WTC11 (cell line): ENCODE measurements at regions not wholly inside any gene's neighbourhood (a gene's known extent, or its start where the extent isn't known, plus 50 kb on each side); places are given as distances from the start of the nearest gene placed in this dataset.

ENCODE experiments used
- ATAC-seq: fragments of 200-7000 bp; cut with Tn5 transposase; 2 replicates; pipeline ENCODE4 v1.10.0; 2021; ENCODE audit warnings: mild to moderate bottlenecking, moderate library complexity
- CTCF ChIA-PET: fragments of 300-600 bp; sonication (Branson Sonifier 250); formaldehyde crosslinking; loops from one replicate; lab custom pipeline; 2021; ENCODE audit warnings: antibody characterized with exemption; lab: Charles Lee
- POLR2A ChIA-PET: fragments of 350-600 bp; sonication (Branson Sonifier 250); formaldehyde crosslinking; loops from one replicate; lab custom pipeline; 2021; ENCODE audit warnings: antibody characterized with exemption; lab: Charles Lee
- DNase-seq: peaks from one replicate; pipeline ENCODE4 v3.0.0; 2021; ENCODE audit warnings: low spot score
- H3K27ac Mint-ChIP-seq: 2 replicates; pipeline ENCODE4 v1.8.0; 2021; ENCODE audit warnings: mixed read lengths
- H3K27me3 Mint-ChIP-seq: 2 replicates; pipeline ENCODE4 v1.8.0; 2021; ENCODE audit warnings: low read depth, mild to moderate bottlenecking, moderate library complexity, mixed read lengths
- H3K36me3 Mint-ChIP-seq: 2 replicates; pipeline ENCODE4 v1.8.0; 2021; ENCODE audit warnings: mixed read lengths
- H3K4me1 Mint-ChIP-seq: 2 replicates; pipeline ENCODE4 v1.8.0; 2022; ENCODE audit warnings: mixed read lengths
- H3K4me3 Mint-ChIP-seq: 2 replicates; pipeline ENCODE4 v1.8.0; 2021; ENCODE audit warnings: mild to moderate bottlenecking, moderate library complexity, mixed read lengths
- H3K9me3 Mint-ChIP-seq: 2 replicates; pipeline ENCODE4 v1.8.0; 2021; ENCODE audit warnings: mixed read lengths
- ATF1 ChIP-seq: sonication (generic); formaldehyde crosslinking; IDR thresholded peaks from 2 replicates; pipeline ENCODE4 v1.8.1; 2023; ENCODE audit warnings: mild to moderate bottlenecking, moderate library complexity, missing genetic modification reagents
- CREB1 ChIP-seq: sonication (generic); formaldehyde crosslinking; IDR thresholded peaks from 2 replicates; pipeline ENCODE4 v1.8.0; 2023; ENCODE audit warnings: mild to moderate bottlenecking, missing genetic modification reagents
- E2F5 ChIP-seq: sonication (generic); formaldehyde crosslinking; IDR thresholded peaks from 2 replicates; pipeline ENCODE4 v1.8.1; 2022; ENCODE audit warnings: mild to moderate bottlenecking, moderate library complexity, missing genetic modification reagents
- EMX1 ChIP-seq: fragments of 250-450 bp; sonication (Bioruptor Pico); IDR thresholded peaks from 2 replicates; pipeline ENCODE4 v1.8.0; 2021; ENCODE audit warnings: mild to moderate bottlenecking
- GTF2I ChIP-seq: fragments of 250-450 bp; sonication (Bioruptor Pico); conservative IDR thresholded peaks from 2 replicates; pipeline ENCODE4 v1.4.0; 2021; ENCODE audit warnings: mild to moderate bottlenecking
- KAT7 ChIP-seq: sonication (generic); formaldehyde crosslinking; IDR thresholded peaks from 2 replicates; pipeline ENCODE4 v1.8.1; 2023; ENCODE audit warnings: missing genetic modification reagents, mild to moderate bottlenecking, borderline replicate concordance
- MYBL2 ChIP-seq: sonication (generic); formaldehyde crosslinking; IDR thresholded peaks from 2 replicates; pipeline ENCODE4 v1.8.1; 2023; ENCODE audit warnings: mild to moderate bottlenecking, moderate library complexity, missing genetic modification reagents
- NFATC4 ChIP-seq: fragments of 250-450 bp; sonication (Bioruptor Pico); IDR thresholded peaks from 2 replicates; pipeline ENCODE4 v1.9.0; 2021; ENCODE audit warnings: mild to moderate bottlenecking
- OVOL2 ChIP-seq: fragments of 250-450 bp; sonication (Bioruptor Pico); IDR thresholded peaks from 2 replicates; pipeline ENCODE4 v1.9.0; 2021; ENCODE audit warnings: mild to moderate bottlenecking, borderline replicate concordance
- RORB ChIP-seq: fragments of 250-450 bp; sonication (Bioruptor Pico); IDR thresholded peaks from 2 replicates; pipeline ENCODE4 v1.9.0; 2021; ENCODE audit warnings: mild to moderate bottlenecking
- SMAD3 ChIP-seq: sonication (generic); formaldehyde crosslinking; IDR thresholded peaks from 2 replicates; pipeline ENCODE4 v1.8.0; 2022; ENCODE audit warnings: missing genetic modification reagents, mild to moderate bottlenecking, borderline replicate concordance
- TEAD4 ChIP-seq: sonication (generic); formaldehyde crosslinking; IDR thresholded peaks from 2 replicates; pipeline ENCODE4 v1.8.0; 2022; ENCODE audit warnings: mild to moderate bottlenecking, missing genetic modification reagents
- ZMAT4 ChIP-seq: fragments of 250-450 bp; sonication (Bioruptor Pico); IDR thresholded peaks from 2 replicates; pipeline ENCODE4 v1.9.0; 2021; ENCODE audit warnings: mild to moderate bottlenecking
- ZNF219 ChIP-seq: sonication (generic); formaldehyde crosslinking; IDR thresholded peaks from 2 replicates; pipeline ENCODE4 v1.8.0; 2023; ENCODE audit warnings: missing genetic modification reagents, mild to moderate bottlenecking, borderline replicate concordance
- ZNF232 ChIP-seq: sonication (generic); formaldehyde crosslinking; IDR thresholded peaks from 2 replicates; pipeline ENCODE4 v1.8.0; 2022; ENCODE audit warnings: mild to moderate bottlenecking, missing genetic modification reagents
- TF ChIP-seq, protein P1 (sequence below): sonication (generic); formaldehyde crosslinking; IDR thresholded peaks from 2 replicates; pipeline ENCODE4 v1.8.0; 2022; ENCODE audit warnings: mild to moderate bottlenecking, missing genetic modification reagents
- TF ChIP-seq, protein P2 (sequence below): sonication (generic); formaldehyde crosslinking; IDR thresholded peaks from 2 replicates; pipeline ENCODE4 v1.8.1; 2022; ENCODE audit warnings: mild to moderate bottlenecking, missing genetic modification reagents, moderate library complexity, borderline replicate concordance
- TF ChIP-seq, protein P3 (sequence below): fragments of 250-450 bp; sonication (Bioruptor Pico); IDR thresholded peaks from 2 replicates; pipeline ENCODE4 v1.8.0; 2021; ENCODE audit warnings: mild to moderate bottlenecking
- TF ChIP-seq, protein P4 (sequence below): sonication (generic); formaldehyde crosslinking; IDR thresholded peaks from 2 replicates; pipeline ENCODE4 v1.8.0; 2022; ENCODE audit warnings: mild to moderate bottlenecking, missing genetic modification reagents
- TF ChIP-seq, protein P5 (sequence below): sonication (generic); formaldehyde crosslinking; conservative IDR thresholded peaks from 2 replicates; pipeline ENCODE4 v1.8.1; 2022; ENCODE audit warnings: mild to moderate bottlenecking, missing genetic modification reagents

DNA sequence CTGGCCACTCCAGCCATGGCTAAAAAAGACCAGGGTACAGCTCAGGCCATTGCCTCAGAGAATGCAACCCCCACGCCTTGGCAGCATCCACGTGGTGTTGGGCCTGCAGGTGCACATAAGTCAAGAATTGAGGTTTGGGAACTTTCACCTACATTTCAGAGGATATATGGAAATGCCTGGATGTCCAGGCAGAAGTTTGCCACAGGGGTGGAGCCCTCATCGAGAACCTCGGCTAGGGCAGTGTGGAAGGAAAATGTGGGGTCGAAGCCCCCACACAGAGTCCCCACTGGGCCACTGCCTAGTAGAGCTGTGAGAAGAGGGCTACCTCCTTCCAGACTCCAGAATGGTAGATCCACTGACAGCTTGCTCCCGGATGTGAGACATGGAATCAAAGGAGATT lies 477.3 kb downstream of the LPIN1 start:
- H3K36me3 Mint-ChIP-seq, result peaks cover 42% of the 10 kb centered on the region
- DNase-seq (no peak), ATAC-seq (no peak)
- peaks cover 8% of the 10 kb centered on the region for H3K27me3 Mint-ChIP-seq
- H3K4me1 Mint-ChIP-seq, result peaks cover 5% of the 10 kb centered on the region
- H3K9me3 Mint-ChIP-seq, result peaks cover 62% of the 10 kb centered on the region
- TF ChIP-seq, protein P1, sequence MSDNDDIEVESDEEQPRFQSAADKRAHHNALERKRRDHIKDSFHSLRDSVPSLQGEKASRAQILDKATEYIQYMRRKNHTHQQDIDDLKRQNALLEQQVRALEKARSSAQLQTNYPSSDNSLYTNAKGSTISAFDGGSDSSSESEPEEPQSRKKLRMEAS (CRISPR knock-in tag), result no peak
- TF ChIP-seq, protein P2, sequence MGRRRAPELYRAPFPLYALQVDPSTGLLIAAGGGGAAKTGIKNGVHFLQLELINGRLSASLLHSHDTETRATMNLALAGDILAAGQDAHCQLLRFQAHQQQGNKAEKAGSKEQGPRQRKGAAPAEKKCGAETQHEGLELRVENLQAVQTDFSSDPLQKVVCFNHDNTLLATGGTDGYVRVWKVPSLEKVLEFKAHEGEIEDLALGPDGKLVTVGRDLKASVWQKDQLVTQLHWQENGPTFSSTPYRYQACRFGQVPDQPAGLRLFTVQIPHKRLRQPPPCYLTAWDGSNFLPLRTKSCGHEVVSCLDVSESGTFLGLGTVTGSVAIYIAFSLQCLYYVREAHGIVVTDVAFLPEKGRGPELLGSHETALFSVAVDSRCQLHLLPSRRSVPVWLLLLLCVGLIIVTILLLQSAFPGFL, result no peak
- TF ChIP-seq OVOL2 (CRISPR knock-in tag) (no peak), SMAD3 (CRISPR knock-in tag) (no peak), KAT7 (CRISPR knock-in tag) (no peak)
- POLR2A ChIA-PET, result no interaction called here
- CTCF ChIA-PET, result no interaction called here
- H3K4me3 Mint-ChIP-seq, result no peak overlapping the region
- H3K27ac Mint-ChIP-seq, result no peak overlapping the region

DNA sequence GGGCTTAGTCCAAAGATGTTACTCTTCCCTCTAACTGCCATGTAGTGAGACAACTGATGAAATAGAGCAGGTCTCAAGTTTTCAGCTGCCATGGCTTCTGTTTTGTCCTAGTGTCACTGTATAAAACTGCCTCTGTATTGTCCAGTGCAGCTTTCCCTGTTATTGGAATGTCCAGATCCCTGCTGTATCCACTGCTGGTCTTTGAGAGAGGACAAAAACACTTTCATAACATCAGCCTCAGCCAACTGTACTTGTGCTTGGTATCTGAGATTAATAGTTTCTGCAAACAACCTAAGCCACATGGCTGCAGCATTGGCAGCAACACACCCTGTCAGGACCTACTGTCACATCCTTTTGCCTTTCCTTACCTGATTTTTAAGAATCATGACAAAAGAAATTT lies 480.2 kb downstream of the LPIN1 start:
- no peaks in the 10 kb centered on the region for H3K4me1 Mint-ChIP-seq
- H3K9me3 Mint-ChIP-seq, result peaks cover 46% of the 10 kb centered on the region
- H3K27me3 Mint-ChIP-seq, result peaks cover 6% of the 10 kb centered on the region; the same call in 1 of the 2 replicates
- no peak overlapping the region for H3K27ac Mint-ChIP-seq
- peaks cover 41% of the 10 kb centered on the region for H3K36me3 Mint-ChIP-seq
- CTCF ChIA-PET, result no interaction called here
- DNase-seq (no peak), ATAC-seq (no peak)
- no peak overlapping the region for H3K4me3 Mint-ChIP-seq
- POLR2A ChIA-PET, result no interaction called here
- no peak for TF ChIP-seq ZNF232 (CRISPR knock-in tag)
- no peak for TF ChIP-seq NFATC4
- no peak for TF ChIP-seq E2F5 (CRISPR knock-in tag)
- TF ChIP-seq ATF1 (CRISPR knock-in tag), result no peak
- TF ChIP-seq EMX1 (CRISPR knock-in tag), result no peak
- no peak for TF ChIP-seq GTF2I (CRISPR knock-in tag)
- no peak for TF ChIP-seq CREB1 (CRISPR knock-in tag)

- POLR2A ChIA-PET, result no interaction called here
- CTCF ChIA-PET, result no interaction called here
- Mint-ChIP-seq H3K27ac (no peak overlapping the region), H3K4me3 (no peak overlapping the region), H3K36me3 (peaks cover 29% of the 10 kb centered on the region), H3K4me1 (no peaks in the 10 kb centered on the region), H3K9me3 (peaks cover 32% of the 10 kb centered on the region), H3K27me3 (peaks cover 2% of the 10 kb centered on the region; the same call in 1 of the 2 replicates)
- DNase-seq, result no peak
- no peak for ATAC-seq
- TF ChIP-seq RORB (CRISPR knock-in tag) (no peak), ZMAT4 (CRISPR knock-in tag) (no peak), SMAD3 (CRISPR knock-in tag) (no peak)
- TF ChIP-seq, protein P3, sequence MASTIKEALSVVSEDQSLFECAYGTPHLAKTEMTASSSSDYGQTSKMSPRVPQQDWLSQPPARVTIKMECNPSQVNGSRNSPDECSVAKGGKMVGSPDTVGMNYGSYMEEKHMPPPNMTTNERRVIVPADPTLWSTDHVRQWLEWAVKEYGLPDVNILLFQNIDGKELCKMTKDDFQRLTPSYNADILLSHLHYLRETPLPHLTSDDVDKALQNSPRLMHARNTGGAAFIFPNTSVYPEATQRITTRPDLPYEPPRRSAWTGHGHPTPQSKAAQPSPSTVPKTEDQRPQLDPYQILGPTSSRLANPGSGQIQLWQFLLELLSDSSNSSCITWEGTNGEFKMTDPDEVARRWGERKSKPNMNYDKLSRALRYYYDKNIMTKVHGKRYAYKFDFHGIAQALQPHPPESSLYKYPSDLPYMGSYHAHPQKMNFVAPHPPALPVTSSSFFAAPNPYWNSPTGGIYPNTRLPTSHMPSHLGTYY (CRISPR knock-in tag), result no peak
These were observed 481.6 kb downstream of the LPIN1 start for GRCh38 chr2:12227941-12228608.

GRCh38 chr2:12231288-12231687 lies 484.9 kb downstream of the LPIN1 start:
- H3K4me1 Mint-ChIP-seq, result no peaks in the 10 kb centered on the region
- DNase-seq, result no peak
- TF ChIP-seq, protein P4, sequence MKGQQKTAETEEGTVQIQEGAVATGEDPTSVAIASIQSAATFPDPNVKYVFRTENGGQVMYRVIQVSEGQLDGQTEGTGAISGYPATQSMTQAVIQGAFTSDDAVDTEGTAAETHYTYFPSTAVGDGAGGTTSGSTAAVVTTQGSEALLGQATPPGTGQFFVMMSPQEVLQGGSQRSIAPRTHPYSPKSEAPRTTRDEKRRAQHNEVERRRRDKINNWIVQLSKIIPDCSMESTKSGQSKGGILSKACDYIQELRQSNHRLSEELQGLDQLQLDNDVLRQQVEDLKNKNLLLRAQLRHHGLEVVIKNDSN (CRISPR knock-in tag), result no peak
- TF ChIP-seq ZNF219 (CRISPR knock-in tag) (no peak), MYBL2 (no peak), TEAD4 (CRISPR knock-in tag) (no peak)
- TF ChIP-seq, protein P5, sequence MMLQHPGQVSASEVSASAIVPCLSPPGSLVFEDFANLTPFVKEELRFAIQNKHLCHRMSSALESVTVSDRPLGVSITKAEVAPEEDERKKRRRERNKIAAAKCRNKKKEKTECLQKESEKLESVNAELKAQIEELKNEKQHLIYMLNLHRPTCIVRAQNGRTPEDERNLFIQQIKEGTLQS (CRISPR knock-in tag), result no peak
- TF ChIP-seq, all 79 proteins: peak for 0
- Mint-ChIP-seq H3K27ac (no peak overlapping the region), H3K4me3 (no peak overlapping the region), H3K9me3 (no peaks in the 10 kb centered on the region), H3K36me3 (no peaks in the 10 kb centered on the region), H3K27me3 (no peaks in the 10 kb centered on the region)
- CTCF ChIA-PET, result no interaction called here
- no peak for ATAC-seq
- POLR2A ChIA-PET, result no interaction called here
